NAMALWA (cell line): ENCODE measurements at regions not wholly inside any gene's neighbourhood (a gene's known extent, or its start where the extent isn't known, plus 50 kb on each side); places are given as distances from the start of the nearest gene placed in this dataset.

Experiments used
- DNase-seq: peaks from one replicate; pipeline ENCODE4 v3.0.0-alpha.2; 2015; ENCODE audit warnings: low spot score

DNA sequence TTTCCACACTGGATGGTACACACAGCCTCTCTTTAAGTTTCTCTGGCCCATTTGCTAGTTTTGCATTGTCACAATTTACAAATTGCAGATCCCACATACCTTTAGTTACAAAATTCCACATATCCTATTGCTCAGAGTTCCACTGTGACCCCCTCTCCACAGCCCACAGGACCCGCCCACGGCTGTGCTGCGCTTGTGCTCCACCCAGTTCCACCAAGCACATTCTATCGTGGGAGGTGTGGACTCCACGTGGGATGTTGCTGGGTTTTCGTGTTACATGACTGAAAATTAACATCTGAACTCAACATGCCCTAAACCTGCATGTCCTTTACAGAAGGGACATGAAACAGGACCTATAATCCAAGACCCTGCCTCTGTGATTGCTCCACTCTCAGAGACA, 423.0 kb downstream of the IRS2 start:
- no peak for DNase-seq

DNA sequence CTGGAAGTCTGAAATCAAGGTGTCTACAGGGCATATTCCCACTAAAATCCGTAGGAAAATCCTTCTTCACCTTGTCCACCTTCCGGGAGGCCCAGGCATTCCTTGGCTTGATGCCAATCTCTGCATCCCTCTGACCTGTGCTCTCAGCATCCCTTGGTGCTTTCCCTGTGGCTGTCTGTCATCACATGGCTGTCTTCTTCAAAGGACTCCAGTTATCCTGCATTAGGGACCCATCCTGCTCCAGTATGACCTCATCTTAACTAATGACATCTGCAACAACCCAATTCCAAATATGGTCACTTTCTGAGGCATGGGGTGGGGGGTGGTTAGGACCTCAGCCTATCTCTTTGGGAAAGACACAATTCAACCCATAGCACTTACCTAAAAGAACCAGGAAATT, 423.8 kb downstream of the IRS2 start:
- DNase-seq = no peak

DNA sequence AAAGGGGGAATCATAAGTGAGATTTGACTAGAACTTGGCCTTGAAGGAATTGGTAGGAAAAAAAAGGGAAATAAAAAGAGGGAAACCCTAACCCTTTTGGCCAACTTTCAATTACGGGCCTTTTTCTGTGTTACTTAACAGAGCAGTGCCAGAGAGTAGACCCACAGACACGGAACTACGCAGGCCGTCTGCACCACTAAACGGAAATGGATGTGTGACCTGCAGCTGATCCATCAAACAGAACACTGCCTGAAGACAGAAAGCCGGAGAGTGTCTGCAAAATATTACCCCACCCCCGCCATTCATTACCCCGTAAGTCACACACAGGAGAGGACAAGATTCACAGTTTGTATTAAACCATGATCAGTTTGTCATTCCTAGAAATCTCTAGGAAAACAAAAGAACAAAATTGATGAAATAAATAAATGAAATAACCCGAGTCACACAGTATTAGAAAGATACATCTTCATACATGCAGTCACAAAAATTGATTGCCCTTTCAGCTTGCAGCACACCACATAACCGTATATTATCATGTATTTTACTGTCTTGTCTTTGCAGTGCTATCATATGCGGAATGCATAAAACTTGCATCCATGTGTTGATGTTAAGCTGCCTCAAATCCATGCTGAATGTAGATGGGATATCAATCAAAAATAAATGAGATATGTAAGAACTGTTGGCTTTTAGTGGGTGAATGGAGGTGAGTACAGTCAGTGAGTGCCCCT, 424.7 kb downstream of the IRS2 start:
- DNase-seq = no peak

GRCh38 chr13:109357751-109358471, 428.5 kb downstream of the IRS2 start:
- no peak for DNase-seq

DNA sequence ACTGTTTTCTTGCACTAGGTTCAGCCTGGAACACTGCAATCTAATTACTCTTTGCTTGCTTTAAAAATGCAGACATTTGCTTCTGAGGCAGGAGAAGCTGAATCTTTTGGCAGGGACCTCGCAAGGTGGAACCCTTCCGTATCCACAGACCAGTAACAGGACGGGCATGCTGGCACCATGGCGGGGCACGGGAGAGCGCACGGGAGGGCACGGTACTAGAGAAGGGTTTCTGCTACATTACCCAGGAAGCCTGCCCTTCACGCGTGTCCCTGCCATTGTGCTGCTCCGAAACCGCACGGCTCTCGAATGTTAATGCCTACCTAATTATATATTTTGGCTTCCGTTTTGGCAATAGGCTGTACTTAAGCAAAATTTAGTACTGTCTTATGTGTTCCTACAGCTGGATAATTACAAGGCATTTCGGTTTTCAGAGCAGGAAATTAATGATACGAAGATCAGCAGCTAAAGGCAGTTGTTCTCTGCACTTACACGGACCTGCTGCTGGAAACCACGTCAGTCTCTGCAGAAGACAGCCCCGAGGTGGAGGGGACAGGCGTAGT, 430.4 kb downstream of the IRS2 start:
- DNase-seq = no peak

DNA sequence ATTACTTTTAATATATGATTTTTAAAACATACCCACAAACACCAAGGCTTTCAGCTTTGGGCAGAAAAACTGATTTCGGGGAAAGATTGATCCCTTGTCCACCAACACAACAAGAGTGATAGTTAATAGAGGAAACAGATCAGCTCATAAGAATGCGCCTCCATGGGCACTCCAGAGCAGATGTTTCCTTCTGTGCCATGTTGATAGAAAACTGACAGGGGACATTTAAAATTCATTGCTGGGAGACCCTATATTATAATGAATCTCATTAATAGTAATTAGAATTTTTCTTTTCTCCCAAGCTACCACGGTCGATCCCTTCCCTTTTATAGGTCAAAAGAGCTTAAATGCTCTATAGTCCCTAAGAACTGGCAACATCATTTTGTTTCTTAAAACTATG, 431.2 kb downstream of the IRS2 start:
- DNase-seq = no peak

DNA sequence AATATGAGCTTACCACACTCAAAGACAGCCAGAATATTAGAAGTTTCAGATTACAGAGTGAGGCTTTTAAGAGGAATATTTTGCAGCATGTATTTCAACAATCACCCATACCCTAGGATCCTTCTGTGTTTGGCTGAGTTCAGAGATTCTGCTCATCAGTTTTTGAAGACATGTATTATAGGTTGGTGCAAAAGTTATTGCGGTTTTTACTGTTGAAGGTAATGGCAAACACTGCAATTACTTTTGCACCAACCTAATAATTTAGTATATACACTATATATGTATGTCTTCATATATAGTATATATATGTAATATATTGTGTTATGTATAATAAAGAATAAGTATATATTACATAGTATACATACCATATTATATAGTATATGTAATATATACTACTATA, 435.1 kb downstream of the IRS2 start:
- DNase-seq = no peak

- no peak for DNase-seq
Observed at GRCh38 chr13:109348519-109349258, 437.7 kb downstream of the IRS2 start.

DNA sequence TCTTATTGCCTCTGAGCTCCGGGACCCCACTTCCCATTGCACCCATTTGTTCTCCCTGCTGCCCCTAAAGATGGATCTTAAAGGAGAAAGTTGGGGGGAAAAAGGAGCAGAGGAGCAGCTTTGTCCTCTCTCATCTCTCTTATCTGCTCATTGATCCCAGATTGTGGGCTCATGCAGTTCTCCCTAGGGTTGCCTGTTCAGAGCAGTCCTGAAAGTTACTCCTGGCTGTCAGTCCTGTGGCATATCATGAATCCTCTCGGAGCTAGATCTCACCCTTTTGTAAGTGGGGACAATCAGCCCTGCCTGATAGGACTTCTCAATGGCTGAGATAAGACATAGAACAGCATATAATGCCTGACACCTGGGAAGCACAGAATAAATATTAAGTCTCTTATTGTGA, 440.3 kb downstream of the IRS2 start:
- no peak for DNase-seq

DNA sequence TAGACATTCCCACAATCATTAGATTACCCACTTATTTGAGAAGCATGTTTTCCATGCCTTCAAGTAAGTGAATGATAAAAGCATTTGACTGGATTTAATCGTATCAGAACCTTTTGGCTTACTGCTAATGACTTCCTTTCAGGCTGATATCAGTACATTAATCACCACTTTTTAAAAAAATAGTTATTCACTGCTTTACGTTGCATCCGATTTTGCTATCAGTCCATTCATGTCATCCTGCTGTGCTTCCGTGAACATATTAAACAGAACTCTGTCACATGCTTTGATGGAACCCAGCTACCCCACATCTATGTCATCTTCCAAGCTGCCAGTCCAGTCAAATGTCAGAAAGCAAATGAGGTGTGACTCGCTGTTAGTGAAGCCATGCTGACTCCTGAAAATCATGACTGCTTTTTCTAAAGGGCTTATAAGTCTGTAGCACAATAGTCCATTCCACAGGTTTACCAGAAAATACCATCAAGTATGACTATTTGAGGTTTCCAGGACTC, 440.9 kb downstream of the IRS2 start:
- no peak for DNase-seq

DNA sequence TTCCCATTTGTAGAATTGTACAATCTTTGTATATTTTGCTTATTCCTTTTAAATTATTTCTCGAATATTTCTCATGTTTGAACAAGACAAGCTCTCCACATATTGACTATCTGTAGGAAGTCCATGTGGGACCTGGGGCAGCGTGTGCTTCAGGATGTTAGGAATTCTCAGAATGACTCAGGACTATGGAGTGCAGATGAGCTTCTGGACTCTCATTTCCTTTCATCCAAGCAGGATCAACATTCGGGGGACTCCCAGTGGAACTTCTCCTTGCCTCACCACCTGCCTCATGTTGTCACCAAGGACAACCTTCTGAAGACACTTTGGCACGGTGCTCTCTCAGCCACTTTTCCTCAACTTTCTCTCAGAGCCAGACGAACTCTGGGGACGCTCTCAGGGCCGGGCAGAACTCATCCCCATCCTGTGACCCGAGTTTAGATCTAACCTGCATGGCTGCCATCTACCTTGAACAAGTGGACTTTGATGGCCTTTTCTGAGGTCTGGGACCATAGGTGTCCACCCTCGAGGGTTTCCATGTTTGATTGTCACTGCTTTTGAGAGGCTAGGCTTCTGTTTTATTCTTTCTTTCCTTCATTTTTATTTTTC, 441.7 kb downstream of the IRS2 start:
- no peak for DNase-seq

- no peak for DNase-seq
Observed at GRCh38 chr13:109336730-109337129, 449.7 kb downstream of the IRS2 start.

DNA sequence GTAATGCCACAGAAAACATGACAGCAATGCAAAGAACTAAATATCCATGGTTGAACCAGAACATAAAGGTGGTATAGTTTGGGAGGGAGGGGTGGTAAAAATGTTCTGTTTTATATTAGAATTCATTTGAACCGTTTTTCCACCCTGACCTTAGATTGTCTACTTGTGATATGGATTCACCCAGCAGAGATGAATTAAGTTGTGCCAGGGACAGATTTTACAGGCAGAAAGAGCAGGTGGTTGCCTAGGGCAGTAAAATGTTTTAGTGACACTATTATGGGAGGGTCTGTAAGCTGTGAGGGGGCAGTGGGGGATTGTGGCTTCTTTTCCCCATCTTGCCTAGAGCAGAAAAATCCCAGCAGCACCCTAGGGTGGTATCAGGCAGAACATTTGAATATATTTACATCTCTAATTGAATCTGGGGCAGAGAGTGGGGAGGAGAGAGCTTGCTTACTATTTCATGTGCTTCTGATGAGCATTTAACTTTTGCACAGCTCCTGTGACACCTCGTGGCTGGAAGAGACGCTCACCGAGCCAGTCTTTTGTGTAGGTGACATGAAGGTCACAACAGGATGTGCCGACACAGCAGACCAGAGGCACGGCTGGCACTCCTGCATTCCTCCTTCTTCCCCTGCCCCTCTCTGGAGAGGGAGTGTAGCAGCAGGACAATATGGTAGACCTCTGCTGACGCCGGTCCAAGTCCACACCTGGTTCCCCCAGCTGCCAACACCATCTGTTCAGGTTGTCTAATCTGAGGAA, 452.3 kb downstream of the IRS2 start:
- no peak for DNase-seq

DNA sequence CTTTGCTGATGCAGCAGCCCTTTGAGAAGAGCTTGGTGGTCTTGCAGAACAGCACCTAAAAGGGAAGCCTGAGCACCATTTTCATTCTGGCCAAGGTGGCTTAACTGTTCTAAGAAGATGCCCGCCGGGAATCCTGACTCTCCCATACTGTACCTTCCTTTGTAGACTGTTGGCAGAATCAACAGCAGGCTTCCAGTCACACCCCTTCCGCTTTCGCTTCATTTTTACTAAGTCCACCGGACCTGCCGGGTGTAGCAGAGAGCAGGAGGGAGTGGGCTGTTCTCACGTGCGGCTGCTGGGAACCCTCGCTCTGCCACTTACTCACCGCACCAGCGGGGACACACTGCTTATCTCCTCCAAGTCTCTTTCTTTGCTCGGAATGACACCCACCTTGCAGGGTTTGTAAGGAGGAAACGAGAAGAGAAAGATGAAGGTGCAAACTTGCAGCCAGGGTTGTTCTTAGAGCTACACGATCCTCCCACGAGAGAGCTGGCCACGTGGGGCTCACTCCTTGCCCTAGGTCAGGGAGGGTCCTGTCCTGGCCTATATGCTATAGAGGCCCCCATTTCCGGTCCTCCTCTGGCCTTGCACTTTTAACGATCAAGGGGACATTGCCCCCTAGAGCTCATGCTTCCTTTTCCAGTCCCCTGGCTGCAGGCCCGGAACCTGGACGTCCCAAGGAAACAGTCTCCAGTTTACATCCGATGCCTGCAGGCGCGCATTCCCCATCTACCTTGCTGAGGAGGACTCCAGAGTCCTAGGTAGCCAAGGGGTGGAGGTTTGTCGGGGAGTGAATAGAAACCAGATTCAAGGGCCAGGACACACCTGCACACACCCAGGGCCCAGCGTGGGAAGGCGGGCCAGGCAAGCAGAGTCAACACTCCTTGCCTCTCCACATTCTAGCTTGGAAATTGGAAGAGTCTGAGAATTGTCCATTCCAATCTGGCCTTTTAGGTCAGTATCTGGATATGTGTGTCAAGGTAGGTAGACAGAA, 453.6 kb downstream of the IRS2 start:
- DNase-seq = no peak

DNA sequence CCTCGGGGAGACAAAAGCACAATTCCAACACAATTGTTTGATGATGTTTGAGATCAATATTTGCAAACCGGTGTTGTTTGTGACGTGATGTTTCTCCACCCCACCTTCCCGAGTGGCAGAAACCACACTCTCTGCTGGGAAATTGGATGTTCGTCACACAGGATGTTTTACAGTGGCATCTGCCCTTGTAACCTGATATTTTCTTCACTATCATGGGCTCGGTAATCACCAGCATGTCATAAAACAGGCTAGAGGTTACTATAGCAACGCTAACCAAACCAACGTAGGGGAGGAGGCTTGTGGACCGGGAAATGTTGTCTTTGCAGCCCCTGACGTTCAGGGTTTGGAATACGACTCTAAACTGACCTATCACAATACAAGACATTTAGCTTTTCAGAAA, 454.5 kb downstream of the IRS2 start:
- no peak for DNase-seq

DNA sequence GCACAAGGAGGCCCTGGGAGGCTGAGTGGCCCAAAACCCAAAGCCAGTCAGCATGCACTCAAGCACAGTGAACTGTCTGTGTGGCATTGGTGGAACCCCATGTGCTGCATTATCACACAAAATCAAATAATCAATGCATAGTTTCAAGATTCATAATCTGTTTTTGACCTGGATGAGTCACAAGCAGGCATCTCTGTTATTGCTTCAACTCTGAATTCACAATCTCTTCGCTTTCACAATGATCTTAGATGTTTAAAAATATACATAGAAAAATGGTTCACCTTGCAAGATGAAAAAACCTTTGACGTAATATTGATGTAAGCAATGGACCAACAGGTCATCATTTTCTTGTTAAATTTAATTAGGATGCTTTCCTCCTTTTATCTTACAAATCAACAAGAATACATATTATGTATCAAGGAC, 455.4 kb downstream of the IRS2 start:
- DNase-seq = no peak

DNA sequence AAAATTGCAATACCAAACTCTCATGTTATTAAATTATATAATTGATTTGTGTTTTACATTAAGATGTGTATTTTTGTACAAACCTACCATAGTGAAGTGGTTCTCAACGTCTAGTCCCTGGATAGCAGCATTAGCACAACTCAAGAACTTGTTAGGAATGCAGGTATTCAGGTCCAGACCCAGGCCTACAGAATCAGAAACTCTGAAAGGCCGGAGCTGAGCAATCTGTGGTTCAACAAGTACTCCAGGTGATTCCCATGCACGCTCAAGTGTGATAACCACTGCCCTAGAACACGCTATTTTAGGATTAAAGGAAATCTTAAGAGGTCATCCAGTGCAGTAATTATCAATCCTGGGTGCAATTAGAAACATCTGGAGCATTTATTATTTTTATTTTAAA, 456.3 kb downstream of the IRS2 start:
- no peak for DNase-seq

GRCh38 chr13:109329175-109329574, 457.2 kb downstream of the IRS2 start:
- no peak for DNase-seq

DNA sequence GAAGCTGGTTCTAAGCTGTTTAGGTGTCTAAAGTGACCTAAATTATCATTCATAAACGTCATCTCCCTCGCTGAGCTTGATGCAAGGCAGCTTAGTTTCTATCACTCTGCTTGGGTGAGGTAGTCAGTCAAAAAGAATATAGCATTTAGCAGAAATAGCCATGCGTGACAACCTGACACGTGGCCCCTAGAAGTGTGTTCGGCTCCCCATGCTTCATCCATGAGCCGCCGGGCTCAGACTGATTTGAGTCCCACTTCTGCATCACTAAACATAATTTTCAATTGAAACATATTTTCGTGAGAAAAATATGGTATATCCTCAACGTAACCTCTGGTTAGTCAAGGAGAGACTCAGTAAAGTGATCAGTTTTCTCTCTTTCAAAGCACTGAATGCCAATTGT, 459.8 kb downstream of the IRS2 start:
- no peak for DNase-seq

- no peak for DNase-seq
Observed at GRCh38 chr13:109323338-109323737, 463.0 kb downstream of the IRS2 start.
